Pulmonary artery endothelial cell (primary cell): ENCODE measurements at regions not wholly inside any gene's neighbourhood (a gene's known extent, or its start where the extent isn't known, plus 50 kb on each side); places are given as distances from the start of the nearest gene placed in this dataset.

Experiments used
- DNase-seq: peaks from one replicate; pipeline ENCODE4 v3.0.0-alpha.2; 2011; ENCODE audit warnings: low read depth, low spot score

- no peak for DNase-seq
Measured at GRCh38 chr16:86991679-86992078, 325.5 kb downstream of the C16orf95 start.

GRCh38 chr16:86992587-86992986 lies 324.6 kb downstream of the C16orf95 start:
- DNase-seq: no peak

- no peak for DNase-seq
Measured at GRCh38 chr16:86993426-86994110, 323.6 kb downstream of the C16orf95 start.

GRCh38 chr16:86994215-86994614 lies 323.0 kb downstream of the C16orf95 start:
- no peak for DNase-seq

GRCh38 chr16:86994651-86995171 lies 322.5 kb downstream of the C16orf95 start:
- peak; percentile 22 for DNase-seq

- no peak for DNase-seq
Measured at GRCh38 chr16:86995456-86995855, 321.7 kb downstream of the C16orf95 start.

GRCh38 chr16:86996081-86996480 lies 321.1 kb downstream of the C16orf95 start:
- DNase-seq: no peak

GRCh38 chr16:86997058-86997457 lies 320.1 kb downstream of the C16orf95 start:
- no peak for DNase-seq

GRCh38 chr16:86998196-86999001 lies 318.8 kb downstream of the C16orf95 start:
- DNase-seq: no peak

DNA sequence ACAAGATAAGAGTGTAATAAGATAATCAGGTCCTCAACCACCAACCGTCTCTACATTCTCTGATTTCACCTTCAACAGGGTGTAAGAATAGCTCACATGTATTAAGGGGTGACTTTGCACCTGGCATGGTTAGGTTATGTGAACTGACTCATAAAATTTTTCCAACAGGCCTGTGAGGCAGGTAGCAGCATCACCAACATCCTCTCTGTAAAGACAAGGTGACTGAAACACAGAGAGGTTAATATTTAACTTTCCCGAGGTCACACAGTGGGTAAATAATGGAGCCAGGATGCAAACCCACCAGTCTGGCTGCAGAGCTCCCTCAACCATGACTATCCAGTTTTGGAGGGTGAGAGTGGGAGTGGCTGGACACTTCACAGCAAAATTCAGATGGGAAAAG lies 317.2 kb downstream of the C16orf95 start:
- no peak for DNase-seq

DNA sequence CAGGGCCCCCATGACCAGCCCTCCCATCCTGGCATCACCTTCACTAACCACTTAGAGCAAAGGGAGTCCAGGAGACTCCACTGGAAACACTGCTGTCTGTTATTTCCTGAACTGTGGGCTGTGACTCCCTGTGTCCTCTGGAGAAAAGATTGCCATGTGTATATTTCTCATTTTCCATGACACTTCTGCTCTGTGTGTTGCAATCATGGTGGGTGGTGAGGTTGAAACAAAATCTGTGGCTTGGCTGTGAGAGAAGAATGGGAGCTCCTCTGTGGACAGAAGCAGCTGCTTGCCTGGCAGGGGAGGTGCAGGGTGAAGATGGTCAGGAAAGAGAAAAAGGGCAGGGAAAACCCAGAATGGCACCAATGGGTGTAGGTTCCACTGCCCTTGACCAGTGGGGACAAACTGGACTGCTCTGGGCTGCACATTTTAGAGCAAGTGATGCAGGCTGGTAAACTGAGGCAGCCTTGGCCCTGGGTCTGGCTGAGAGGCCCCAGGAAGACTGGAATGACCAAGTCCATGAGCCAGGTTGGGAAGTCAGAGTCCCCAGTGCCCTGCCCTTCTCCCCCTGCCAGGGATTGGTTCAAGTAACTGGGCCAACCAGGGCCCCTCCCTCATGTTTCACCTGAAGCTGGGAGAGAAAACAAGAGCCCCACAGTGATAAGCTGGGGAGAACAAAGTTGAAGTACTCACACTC lies 314.3 kb downstream of the C16orf95 start:
- no peak for DNase-seq

DNA sequence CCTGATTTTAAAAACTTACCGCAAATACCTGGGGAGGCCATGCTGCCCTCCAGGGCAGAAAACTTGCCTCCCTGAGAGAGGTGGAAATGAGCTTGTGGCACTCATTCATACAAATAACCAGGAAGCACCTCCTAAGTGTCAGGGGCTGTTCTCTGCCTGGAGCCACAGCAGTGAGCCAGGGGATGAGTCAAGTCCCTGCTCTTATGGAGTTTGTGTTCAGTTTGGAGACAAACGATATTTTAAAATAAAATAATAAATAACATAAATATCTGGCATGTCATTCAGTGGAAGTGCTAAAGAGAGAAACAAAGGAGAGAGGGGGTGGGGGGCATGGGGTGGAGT lies 313.8 kb downstream of the C16orf95 start:
- no peak for DNase-seq

DNA sequence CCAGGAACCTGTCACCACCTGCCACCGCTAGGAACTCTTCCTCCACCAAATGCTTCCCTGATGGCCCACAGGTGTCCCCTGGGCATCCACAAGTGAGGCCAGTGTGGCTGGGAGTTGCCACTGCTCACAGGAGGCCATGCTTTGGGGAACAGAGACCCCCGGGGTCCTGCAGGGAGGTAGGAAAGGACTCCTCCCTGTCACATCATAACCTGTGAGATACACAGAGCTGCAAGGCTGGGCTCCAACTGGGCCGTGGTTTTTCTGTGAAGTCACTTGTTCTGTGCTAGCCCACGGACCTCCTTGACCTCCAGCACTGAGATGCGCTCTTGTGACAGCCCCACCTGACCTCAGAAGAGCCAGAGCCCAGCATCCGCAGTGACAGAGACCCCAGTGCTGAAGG lies 311.2 kb downstream of the C16orf95 start:
- DNase-seq: no peak

- DNase-seq: no peak
Measured at GRCh38 chr16:87006789-87007745, 310.1 kb downstream of the C16orf95 start.

- DNase-seq: no peak
Measured at GRCh38 chr16:87007907-87008306, 309.3 kb downstream of the C16orf95 start.

DNA sequence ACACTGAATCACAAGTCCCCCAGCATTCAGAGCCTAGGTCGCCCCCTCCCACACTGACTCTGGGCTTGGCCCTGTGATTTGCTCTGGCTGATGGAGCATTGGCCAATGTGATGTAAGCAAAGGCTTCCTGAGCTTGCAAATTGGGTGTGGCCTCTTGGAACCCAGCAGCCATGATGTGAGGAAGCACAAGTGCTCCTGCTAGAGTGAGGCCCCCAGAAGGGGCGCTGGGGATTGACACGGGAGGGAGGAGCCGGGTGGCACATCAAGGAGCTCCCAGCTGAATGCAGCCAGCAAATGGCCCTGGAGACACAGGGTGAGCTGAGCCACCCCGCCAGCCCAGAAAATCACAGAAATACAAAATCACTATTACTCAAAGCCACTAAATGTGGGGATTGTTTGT lies 308.5 kb downstream of the C16orf95 start:
- DNase-seq: no peak

DNA sequence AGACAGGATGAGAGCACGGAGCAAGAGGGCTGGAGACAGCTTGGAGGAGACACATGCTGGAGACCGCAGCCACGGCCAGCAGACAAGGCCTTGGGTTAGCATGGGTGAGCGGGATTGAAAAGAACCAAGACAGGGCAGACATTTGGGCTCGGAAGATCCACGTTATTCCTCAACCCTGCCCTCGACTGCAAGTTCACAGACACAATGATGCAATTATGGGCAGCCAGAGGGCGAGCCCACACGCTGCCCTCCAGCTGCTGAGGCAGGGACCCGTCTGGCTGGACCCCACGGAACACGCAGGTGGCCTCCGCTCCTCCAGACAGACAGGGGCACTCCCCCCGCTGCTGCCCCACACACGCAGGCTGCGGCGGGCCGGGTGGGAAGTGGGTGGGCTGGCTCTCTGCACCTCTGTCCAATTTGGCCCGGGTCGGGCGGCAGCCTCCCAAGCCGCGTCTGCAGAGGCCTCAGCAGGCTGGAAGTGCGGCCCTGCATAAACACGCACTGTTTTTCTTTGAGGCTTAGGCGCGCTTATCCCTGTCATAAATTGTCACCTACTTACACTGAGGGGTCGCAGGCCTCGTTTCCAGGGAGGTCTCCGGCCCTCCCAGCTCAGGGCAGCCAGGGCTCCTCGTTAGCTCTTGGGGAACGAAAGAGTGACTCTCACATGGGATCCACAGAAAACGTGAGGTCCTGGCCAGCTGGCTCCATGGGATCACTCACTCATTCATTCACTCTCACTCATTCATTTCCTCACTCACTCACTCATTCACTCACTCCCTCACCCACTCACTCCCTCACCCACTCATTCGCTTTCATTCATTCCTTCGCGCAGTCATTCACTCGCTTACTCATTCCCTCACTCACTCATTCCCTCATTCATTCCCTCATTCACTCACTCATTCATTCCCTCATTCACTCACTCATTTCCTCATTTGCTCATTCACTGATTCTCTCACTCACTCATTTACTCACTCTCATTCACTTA lies 303.9 kb downstream of the C16orf95 start:
- DNase-seq: no peak

DNA sequence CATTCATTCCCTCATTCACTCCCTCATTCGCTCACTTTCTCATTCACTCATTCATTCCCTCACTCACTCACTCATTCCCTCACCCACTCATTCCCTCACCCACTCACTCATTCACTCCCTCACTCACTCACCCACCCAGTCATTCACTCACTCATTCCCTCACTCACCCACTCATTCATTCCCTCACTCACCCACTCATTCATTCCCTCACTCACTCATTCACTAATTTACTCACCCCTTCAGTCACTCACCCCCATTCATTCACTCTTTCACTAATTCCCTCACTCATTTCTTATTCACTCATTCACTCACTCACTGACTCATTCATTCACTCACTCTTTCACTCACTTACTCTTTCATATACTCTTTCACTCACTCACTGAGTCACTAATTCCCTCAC lies 303.1 kb downstream of the C16orf95 start:
- no peak for DNase-seq

GRCh38 chr16:87015021-87015420 lies 302.2 kb downstream of the C16orf95 start:
- DNase-seq: no peak
